ENCODE measurements at regions not wholly inside any gene's neighbourhood (a gene's known extent, or its start where the extent isn't known, plus 50 kb on each side); places are given as distances from the start of the nearest gene placed in this dataset.
"Not testable (repeated sequence)": the region's sequence is repeated elsewhere in the genome, so short reads cannot be mapped to it uniquely, and the experiment has no call there.

GRCh38 chr6:81942842-81943241 lies 190.4 kb upstream of the TENT5A start:
- not testable (repeated sequence) for TF ChIP-seq CTCF (IDR thresholded peaks at IDR 0.05; ENCODE audit: control extremely low read depth in 1 of 3, insufficient read depth in 1 of 3, low read depth in 1 of 3, low read length in 3 of 3); EP300 (IDR thresholded peaks at IDR 0.05; ENCODE audit: borderline replicate concordance in 1 of 2, low read depth in 2 of 2, low read length in 2 of 2); POLR2AphosphoS5 (IDR thresholded peaks at IDR 0.05; ENCODE audit: low read depth, low read length); MAX (IDR thresholded peaks at IDR 0.05); SP2 (IDR thresholded peaks at IDR 0.05; ENCODE audit: low read length); SP1 (IDR thresholded peaks at IDR 0.05; ENCODE audit: low read depth, low read length); KDM5A (IDR thresholded peaks at IDR 0.05; ENCODE audit: low read length); POLR2A (IDR thresholded peaks at IDR 0.05; ENCODE audit: control extremely low read depth in 1 of 2, low read depth in 2 of 2, low read length in 2 of 2); ATF3 (IDR thresholded peaks at IDR 0.05; ENCODE audit: insufficient read depth, low read depth, low read length); RFX5 (IDR thresholded peaks at IDR 0.05; ENCODE audit: borderline replicate concordance, low read depth, low read length); SIN3A (conservative IDR thresholded peaks at IDR 0.05 in 1 of 2, IDR thresholded peaks at IDR 0.05 in 1 of 2; ENCODE audit: low read depth in 1 of 2, low read length in 2 of 2); EZH2 (IDR thresholded peaks at IDR 0.05; ENCODE audit: low read depth, low read length, severe bottlenecking); BCL11A (IDR thresholded peaks at IDR 0.05; ENCODE audit: low read depth in 2 of 2, low read length in 2 of 2); TAF7 (optimal IDR thresholded peaks at IDR 0.05; ENCODE audit: borderline replicate concordance, low read depth, low read length)

Data from H1 (cell line).